Chondrocyte (in vitro differentiated cells): ENCODE measurements at regions not wholly inside any gene's neighbourhood (a gene's known extent, or its start where the extent isn't known, plus 50 kb on each side); places are given as distances from the start of the nearest gene placed in this dataset.

Experiments
- DNase-seq: peaks from one replicate; pipeline ENCODE4 v3.0.0; 2021; ENCODE audit warnings: mixed read lengths, low spot score
- H3K27ac Mint-ChIP-seq: one replicate; pipeline ENCODE4 v1.8.0; 2021; ENCODE audit warnings: mild to moderate bottlenecking, moderate library complexity, mixed read lengths; ENCODE audit not compliant: unreplicated experiment
- H3K27me3 Mint-ChIP-seq: 2 replicates; pipeline ENCODE4 v1.8.0; 2021; ENCODE audit warnings: low read depth, mixed read lengths
- H3K36me3 Mint-ChIP-seq: 2 replicates; pipeline ENCODE4 v1.8.0; 2021; ENCODE audit warnings: low read depth, mixed read lengths
- H3K4me1 Mint-ChIP-seq: 2 replicates; pipeline ENCODE4 v1.8.0; 2021; ENCODE audit warnings: low read depth, mild to moderate bottlenecking, mixed read lengths
- H3K4me3 Mint-ChIP-seq: one replicate; pipeline ENCODE4 v1.8.0; 2021; ENCODE audit warnings: mild to moderate bottlenecking, moderate library complexity, mixed read lengths; ENCODE audit not compliant: unreplicated experiment
- H3K9me3 Mint-ChIP-seq: 2 replicates; pipeline ENCODE4 v1.8.0; 2021; ENCODE audit warnings: low read depth, mixed read lengths
- CTCF ChIP-seq: fragments of 200-600 bp; sonication (generic); IDR thresholded peaks from 2 replicates; pipeline ENCODE4 v1.5.0; 2021; ENCODE audit warnings: antibody characterized with exemption, mild to moderate bottlenecking, moderate library complexity

GRCh38 chr6:137933696-137934095 is 66.6 kb downstream of the TNFAIP3 start:
- no peak overlapping the region for H3K27ac Mint-ChIP-seq
- no peak for DNase-seq
- H3K9me3 Mint-ChIP-seq, result peaks cover 23% of the 10 kb centered on the region
- H3K4me1 Mint-ChIP-seq, result no peaks in the 10 kb centered on the region
- no peaks in the 10 kb centered on the region for H3K27me3 Mint-ChIP-seq
- H3K36me3 Mint-ChIP-seq, result peaks cover 3% of the 10 kb centered on the region
- no peak for TF ChIP-seq CTCF
- H3K4me3 Mint-ChIP-seq, result no peak overlapping the region

GRCh38 chr6:137936798-137937197 is 69.7 kb downstream of the TNFAIP3 start:
- no peak for TF ChIP-seq CTCF
- Mint-ChIP-seq H3K9me3 (peaks cover 27% of the 10 kb centered on the region), H3K4me3 (no peak overlapping the region), H3K27ac (no peak overlapping the region), H3K36me3 (peaks cover 4% of the 10 kb centered on the region), H3K27me3 (no peaks in the 10 kb centered on the region), H3K4me1 (no peaks in the 10 kb centered on the region)
- DNase-seq, result no peak

- DNase-seq, result no peak
- Mint-ChIP-seq H3K36me3 (peaks cover 4% of the 10 kb centered on the region), H3K27ac (no peak overlapping the region), H3K4me1 (no peaks in the 10 kb centered on the region), H3K4me3 (no peak overlapping the region), H3K9me3 (peaks cover 27% of the 10 kb centered on the region), H3K27me3 (no peaks in the 10 kb centered on the region)
- TF ChIP-seq CTCF, result no peak
These were observed 70.8 kb downstream of the TNFAIP3 start for GRCh38 chr6:137937834-137938233.

GRCh38 chr6:137938770-137939379 is 71.8 kb downstream of the TNFAIP3 start:
- TF ChIP-seq CTCF, result no peak
- DNase-seq, result no peak
- Mint-ChIP-seq H3K4me3 (no peak overlapping the region), H3K36me3 (peaks cover 4% of the 10 kb centered on the region), H3K27me3 (no peaks in the 10 kb centered on the region), H3K9me3 (peaks cover 24% of the 10 kb centered on the region), H3K4me1 (no peaks in the 10 kb centered on the region), H3K27ac (no peak overlapping the region)

- no peak overlapping the region for H3K4me3 Mint-ChIP-seq
- no peak for DNase-seq
- TF ChIP-seq CTCF, result no peak
- H3K36me3 Mint-ChIP-seq, result peaks cover 4% of the 10 kb centered on the region
- H3K4me1 Mint-ChIP-seq, result peaks cover 5% of the 10 kb centered on the region
- H3K27me3 Mint-ChIP-seq, result no peaks in the 10 kb centered on the region
- H3K27ac Mint-ChIP-seq, result no peak overlapping the region
- H3K9me3 Mint-ChIP-seq, result peaks cover 14% of the 10 kb centered on the region
These were observed 74.9 kb downstream of the TNFAIP3 start for GRCh38 chr6:137941995-137942394.
